Endodermal cell (in vitro differentiated cells): ENCODE measurements at regions not wholly inside any gene's neighbourhood (a gene's known extent, or its start where the extent isn't known, plus 50 kb on each side); places are given as distances from the start of the nearest gene placed in this dataset.

Source experiments
- DNase-seq: peaks from one replicate; pipeline ENCODE4 v3.0.0-alpha.2; 2017
- H3K27ac ChIP-seq: 2 replicates; pipeline ENCODE4 v1.5.1; 2013; ENCODE audit warnings: mild to moderate bottlenecking, low read depth, low read length, moderate library complexity
- H3K27me3 ChIP-seq: 2 replicates; pipeline ENCODE4 v1.6.1; 2013; ENCODE audit warnings: mild to moderate bottlenecking, low read length, moderate library complexity; ENCODE audit not compliant: insufficient read depth, control insufficient read depth, poor library complexity, severe bottlenecking
- H3K36me3 ChIP-seq: 2 replicates; pipeline ENCODE4 v1.7.0; 2013; ENCODE audit warnings: mild to moderate bottlenecking, low read length, moderate library complexity; ENCODE audit not compliant: control insufficient read depth, insufficient read depth
- H3K4me1 ChIP-seq: one replicate; pipeline ENCODE4 v1.7.0; 2013; ENCODE audit warnings: low read length; ENCODE audit not compliant: control insufficient read depth, insufficient read depth
- H3K4me3 ChIP-seq: 2 replicates; pipeline ENCODE4 v1.5.1; 2013; ENCODE audit warnings: mild to moderate bottlenecking, low read length, moderate library complexity
- H3K9ac ChIP-seq: 2 replicates; pipeline ENCODE4 v1.6.1; 2013; ENCODE audit warnings: mild to moderate bottlenecking, low read length, moderate library complexity; ENCODE audit not compliant: poor library complexity, severe bottlenecking; ENCODE audit errors: extremely low read depth
- H3K9me3 ChIP-seq: 2 replicates; pipeline ENCODE4 v1.6.1; 2013; ENCODE audit warnings: mild to moderate bottlenecking, low read length, moderate library complexity; ENCODE audit not compliant: control insufficient read depth
- H3K27ac Mint-ChIP-seq: 2 replicates; pipeline ENCODE4 v1.8.0; 2020; ENCODE audit warnings: mixed read lengths
- H3K27me3 Mint-ChIP-seq: 2 replicates; pipeline ENCODE4 v1.8.0; 2021; ENCODE audit warnings: mild to moderate bottlenecking, mixed read lengths; ENCODE audit not compliant: insufficient read depth
- H3K36me3 Mint-ChIP-seq: 2 replicates; pipeline ENCODE4 v1.8.0; 2020; ENCODE audit warnings: low read depth, mixed read lengths
- H3K4me1 Mint-ChIP-seq: 2 replicates; pipeline ENCODE4 v1.8.0; 2020; ENCODE audit warnings: mixed read lengths
- H3K4me3 Mint-ChIP-seq: 2 replicates; pipeline ENCODE4 v1.8.0; 2020; ENCODE audit warnings: mild to moderate bottlenecking, moderate library complexity, mixed read lengths
- H3K9me3 Mint-ChIP-seq: 2 replicates; pipeline ENCODE4 v1.8.0; 2020; ENCODE audit warnings: mild to moderate bottlenecking, mixed read lengths
- WGBS, 2 experiments: methylation state at CpG; one replicate each; pipeline versions ENCODE4 v1.1.5 to v1.1.7; 2013; ENCODE audit warnings: missing lambda C conversion rate in 2 of 2, mixed read lengths in 1 of 2; ENCODE audit not compliant: insufficient coverage in 1 of 2, insufficient read length in 1 of 2; 5-methylcytosine and 5-hydroxymethylcytosine counted together
- TF ChIP-seq, protein P1 (sequence below): fragments of 200-600 bp; sonication (generic); conservative IDR thresholded peaks from 2 replicates; pipeline ENCODE4 v1.5.0; 2021; ENCODE audit warnings: antibody characterized with exemption, mild to moderate bottlenecking

DNA sequence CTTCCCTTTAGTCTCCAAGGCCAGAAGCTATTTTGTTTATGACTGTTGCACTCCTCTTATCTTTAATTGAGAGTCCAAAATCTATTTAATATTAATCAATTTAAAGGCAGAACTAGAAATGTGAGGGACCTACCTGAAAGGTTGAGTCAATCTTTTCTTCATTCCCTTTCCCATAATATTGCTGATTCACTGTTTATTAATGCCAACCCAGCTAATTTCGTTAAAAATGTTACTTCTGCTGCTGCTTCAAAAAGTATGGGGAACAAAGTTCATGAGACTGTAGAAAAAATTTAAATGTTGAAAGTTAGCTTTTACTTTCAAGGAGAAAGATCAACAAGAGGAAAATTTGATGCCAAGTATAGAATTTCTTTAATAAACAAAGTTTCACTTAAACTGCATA lies 365.3 kb downstream of the TENT5A start:
- H3K9me3 Mint-ChIP-seq = peaks cover 14% of the 10 kb centered on the region
- no peak overlapping the region for H3K4me3 Mint-ChIP-seq
- no peaks in the 10 kb centered on the region for H3K36me3 Mint-ChIP-seq
- TF ChIP-seq, protein P1, sequence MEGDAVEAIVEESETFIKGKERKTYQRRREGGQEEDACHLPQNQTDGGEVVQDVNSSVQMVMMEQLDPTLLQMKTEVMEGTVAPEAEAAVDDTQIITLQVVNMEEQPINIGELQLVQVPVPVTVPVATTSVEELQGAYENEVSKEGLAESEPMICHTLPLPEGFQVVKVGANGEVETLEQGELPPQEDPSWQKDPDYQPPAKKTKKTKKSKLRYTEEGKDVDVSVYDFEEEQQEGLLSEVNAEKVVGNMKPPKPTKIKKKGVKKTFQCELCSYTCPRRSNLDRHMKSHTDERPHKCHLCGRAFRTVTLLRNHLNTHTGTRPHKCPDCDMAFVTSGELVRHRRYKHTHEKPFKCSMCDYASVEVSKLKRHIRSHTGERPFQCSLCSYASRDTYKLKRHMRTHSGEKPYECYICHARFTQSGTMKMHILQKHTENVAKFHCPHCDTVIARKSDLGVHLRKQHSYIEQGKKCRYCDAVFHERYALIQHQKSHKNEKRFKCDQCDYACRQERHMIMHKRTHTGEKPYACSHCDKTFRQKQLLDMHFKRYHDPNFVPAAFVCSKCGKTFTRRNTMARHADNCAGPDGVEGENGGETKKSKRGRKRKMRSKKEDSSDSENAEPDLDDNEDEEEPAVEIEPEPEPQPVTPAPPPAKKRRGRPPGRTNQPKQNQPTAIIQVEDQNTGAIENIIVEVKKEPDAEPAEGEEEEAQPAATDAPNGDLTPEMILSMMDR = no peak
- WGBS, 2 experiments = 85% methylated on average over 1 of the region's 1 CpG; no CpG with 5 or more reads in 1 of the 2 experiments
- Histone ChIP-seq H3K9me3 (peaks cover 5% of the 10 kb centered on the region), H3K4me3 (no peak overlapping the region), H3K27ac (no peak overlapping the region), H3K36me3 (no peaks in the 10 kb centered on the region), H3K9ac (no peak overlapping the region), H3K4me1 (no peaks in the 10 kb centered on the region), H3K27me3 (no peaks in the 10 kb centered on the region)
- no peak for DNase-seq
- H3K4me1 Mint-ChIP-seq = no peaks in the 10 kb centered on the region
- H3K27ac Mint-ChIP-seq = no peak overlapping the region
- H3K27me3 Mint-ChIP-seq = no peaks in the 10 kb centered on the region

DNA sequence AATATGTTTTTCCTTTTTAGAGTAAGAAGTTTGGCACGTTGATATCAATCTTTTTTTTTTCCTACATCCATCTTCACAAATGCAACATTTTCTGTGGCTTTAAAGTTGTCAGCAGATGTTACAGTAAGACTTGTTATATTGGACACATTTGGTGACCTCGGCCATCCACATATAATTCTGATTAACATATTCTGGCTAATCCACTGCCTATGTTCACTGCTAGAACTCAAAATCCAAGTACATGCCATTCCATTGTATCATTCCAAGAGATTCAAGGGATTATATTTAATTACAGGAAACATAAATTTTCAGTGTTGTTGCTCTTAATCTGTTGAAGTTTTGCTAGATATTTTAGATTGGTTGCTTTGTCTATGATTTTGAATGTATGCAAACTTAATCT lies 367.6 kb downstream of the TENT5A start:
- no peak overlapping the region for H3K4me3 ChIP-seq
- 91% methylated on average over 2 of the region's 2 CpGs; no CpG with 5 or more reads in 1 of the 2 experiments for WGBS, 2 experiments
- no peaks in the 10 kb centered on the region for H3K9me3 ChIP-seq
- Mint-ChIP-seq H3K36me3 (no peaks in the 10 kb centered on the region), H3K4me1 (peaks cover 10% of the 10 kb centered on the region), H3K4me3 (no peak overlapping the region), H3K27me3 (no peaks in the 10 kb centered on the region), H3K27ac (no peak overlapping the region), H3K9me3 (peaks cover 4% of the 10 kb centered on the region)
- TF ChIP-seq, protein P1 = no peak
- peaks cover 4% of the 10 kb centered on the region for H3K4me1 ChIP-seq
- DNase-seq = no peak
- no peak overlapping the region for H3K9ac ChIP-seq
- H3K27ac ChIP-seq = no peak overlapping the region
- H3K36me3 ChIP-seq = no peaks in the 10 kb centered on the region
- H3K27me3 ChIP-seq = no peaks in the 10 kb centered on the region

DNA sequence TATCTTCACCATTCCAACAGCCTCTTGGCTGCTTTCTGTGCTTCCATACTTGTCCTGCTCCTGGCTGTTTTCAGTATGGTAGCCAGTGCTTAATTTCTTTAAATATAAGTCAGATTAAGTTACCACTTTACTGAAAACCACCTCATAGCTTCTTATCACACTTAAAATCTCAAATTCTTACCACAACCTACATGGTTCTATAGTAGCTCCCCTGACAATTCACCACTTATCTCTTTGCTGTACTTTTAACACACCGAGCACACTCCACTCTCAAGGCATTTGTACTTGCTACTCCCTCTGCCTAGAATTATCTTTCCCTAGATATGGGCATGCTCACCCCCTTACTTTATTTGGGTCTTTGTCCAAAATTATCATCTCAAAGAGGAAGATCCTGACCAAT lies 369.0 kb downstream of the TENT5A start:
- H3K9me3 ChIP-seq = no peaks in the 10 kb centered on the region
- TF ChIP-seq, protein P1 = no peak
- peaks cover 4% of the 10 kb centered on the region for H3K4me1 ChIP-seq
- H3K4me3 Mint-ChIP-seq = no peak overlapping the region
- H3K27ac ChIP-seq = no peak overlapping the region
- no peak overlapping the region for H3K4me3 ChIP-seq
- H3K9me3 Mint-ChIP-seq = peaks cover 4% of the 10 kb centered on the region
- H3K27me3 Mint-ChIP-seq = no peaks in the 10 kb centered on the region
- H3K27me3 ChIP-seq = no peaks in the 10 kb centered on the region
- no peaks in the 10 kb centered on the region for H3K36me3 ChIP-seq
- peaks cover 10% of the 10 kb centered on the region for H3K4me1 Mint-ChIP-seq
- H3K9ac ChIP-seq = no peak overlapping the region
- WGBS, 2 experiments = 92 to 100% methylated on average over 1 of the region's 1 CpG
- no peak for DNase-seq
- H3K36me3 Mint-ChIP-seq = no peaks in the 10 kb centered on the region
- H3K27ac Mint-ChIP-seq = no peak overlapping the region
